ENCODE measurements at regions not wholly inside any gene's neighbourhood (a gene's known extent, or its start where the extent isn't known, plus 50 kb on each side); places are given as distances from the start of the nearest gene placed in this dataset.

DNA sequence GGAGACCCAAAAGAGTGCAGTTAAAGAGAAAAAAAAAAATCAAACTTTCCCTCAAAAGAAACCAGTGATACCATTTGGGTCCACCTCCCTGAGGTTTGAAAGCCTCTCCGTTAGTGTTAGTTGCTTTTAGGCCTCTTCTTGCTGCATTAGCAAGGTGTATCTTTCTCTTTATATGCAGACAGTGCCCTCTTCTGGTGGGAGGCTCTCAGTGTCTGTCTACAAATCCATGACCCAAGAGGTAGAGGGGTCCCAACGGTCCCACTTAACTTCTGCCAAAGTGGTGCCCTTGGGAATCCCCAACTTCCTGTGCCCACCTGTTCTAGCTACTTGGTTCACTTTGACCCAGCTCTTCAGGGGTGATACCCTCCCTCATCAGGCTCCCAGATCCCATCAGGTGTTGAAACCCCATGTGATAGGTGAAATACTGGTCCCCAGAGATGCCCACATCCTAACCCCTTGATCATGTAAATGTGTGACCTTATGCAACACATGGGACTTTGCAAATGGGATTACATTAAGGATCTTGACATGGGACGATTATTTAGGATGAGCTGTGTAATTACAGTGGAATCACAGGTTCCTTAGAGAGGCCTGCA, 63.7 kb upstream of the CD99 start:
- H3K9me3 ChIP-seq (ENCODE audit: control insufficient read depth, insufficient read depth, low read length), result no peaks in the 10 kb centered on the region
- ChIA-PET POLR2A (no interaction called here), CTCF (no interaction called here)
- no peaks in the 10 kb centered on the region for H3K27me3 ChIP-seq (ENCODE audit: control insufficient read depth, insufficient read depth, low read length)
- TF ChIP-seq, protein P1, sequence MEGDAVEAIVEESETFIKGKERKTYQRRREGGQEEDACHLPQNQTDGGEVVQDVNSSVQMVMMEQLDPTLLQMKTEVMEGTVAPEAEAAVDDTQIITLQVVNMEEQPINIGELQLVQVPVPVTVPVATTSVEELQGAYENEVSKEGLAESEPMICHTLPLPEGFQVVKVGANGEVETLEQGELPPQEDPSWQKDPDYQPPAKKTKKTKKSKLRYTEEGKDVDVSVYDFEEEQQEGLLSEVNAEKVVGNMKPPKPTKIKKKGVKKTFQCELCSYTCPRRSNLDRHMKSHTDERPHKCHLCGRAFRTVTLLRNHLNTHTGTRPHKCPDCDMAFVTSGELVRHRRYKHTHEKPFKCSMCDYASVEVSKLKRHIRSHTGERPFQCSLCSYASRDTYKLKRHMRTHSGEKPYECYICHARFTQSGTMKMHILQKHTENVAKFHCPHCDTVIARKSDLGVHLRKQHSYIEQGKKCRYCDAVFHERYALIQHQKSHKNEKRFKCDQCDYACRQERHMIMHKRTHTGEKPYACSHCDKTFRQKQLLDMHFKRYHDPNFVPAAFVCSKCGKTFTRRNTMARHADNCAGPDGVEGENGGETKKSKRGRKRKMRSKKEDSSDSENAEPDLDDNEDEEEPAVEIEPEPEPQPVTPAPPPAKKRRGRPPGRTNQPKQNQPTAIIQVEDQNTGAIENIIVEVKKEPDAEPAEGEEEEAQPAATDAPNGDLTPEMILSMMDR (IDR thresholded peaks at IDR 0.05; ENCODE audit: low read depth, low read length), result peak; percentile 62
- no peak overlapping the region for H3K27ac ChIP-seq (ENCODE audit: low read depth, low read length)
- DNase-seq (ENCODE audit: low read depth, low spot score), result no peak
- no peak overlapping the region for H3K4me3 ChIP-seq (ENCODE audit: low read depth, low read length)

DNA sequence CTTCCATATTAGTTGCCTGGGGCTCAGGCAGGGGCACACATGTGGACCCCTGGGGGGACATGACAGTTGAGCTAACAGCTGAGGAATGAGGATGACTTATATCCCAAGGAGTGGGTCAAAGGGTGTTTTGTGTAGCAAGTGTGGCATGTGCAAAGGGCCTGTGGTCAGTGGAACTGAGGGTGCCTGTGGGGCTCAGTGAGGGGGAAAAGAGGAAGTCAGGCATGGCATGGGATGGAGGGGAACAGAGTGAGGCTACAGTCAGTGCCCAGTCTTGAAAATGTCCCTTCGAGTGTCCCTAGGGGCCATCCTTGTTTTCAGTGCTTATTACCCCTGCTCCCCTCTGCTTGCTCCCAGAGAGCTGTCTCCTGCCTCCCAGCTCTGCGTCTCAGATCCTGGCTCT, 64.3 kb upstream of the CD99 start:
- DNase-seq (ENCODE audit: low read depth, low spot score), result no peak
- ChIA-PET POLR2A (no interaction called here), CTCF (no interaction called here)
- no peak overlapping the region for H3K4me3 ChIP-seq (ENCODE audit: low read depth, low read length)
- TF ChIP-seq, protein P1 (IDR thresholded peaks at IDR 0.05; ENCODE audit: low read depth, low read length), result no peak
- no peak overlapping the region for H3K27ac ChIP-seq (ENCODE audit: low read depth, low read length)
- H3K27me3 ChIP-seq (ENCODE audit: control insufficient read depth, insufficient read depth, low read length), result no peaks in the 10 kb centered on the region
- H3K9me3 ChIP-seq (ENCODE audit: control insufficient read depth, insufficient read depth, low read length), result no peaks in the 10 kb centered on the region

DNA sequence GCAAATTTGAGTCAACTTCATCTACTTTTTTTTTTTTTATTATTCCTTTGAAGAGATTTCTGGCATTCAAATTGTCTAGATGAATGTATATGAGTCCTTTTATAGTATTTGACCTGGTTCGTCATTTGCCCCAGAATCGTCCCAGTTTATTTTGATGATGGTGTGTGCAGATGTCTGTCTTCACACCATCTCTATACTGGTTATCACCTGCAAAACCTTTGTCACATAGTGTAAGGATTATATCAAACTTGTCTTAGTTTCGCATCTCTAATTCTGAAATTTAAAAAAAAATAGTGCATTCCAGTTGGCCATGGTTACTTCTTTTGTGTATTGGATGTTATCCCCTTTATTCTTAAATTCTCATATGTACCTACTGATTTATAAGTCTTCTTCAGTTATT, 70.5 kb upstream of the CD99 start:
- Histone ChIP-seq H3K9me3 (ENCODE audit: control insufficient read depth, insufficient read depth, low read length) (no peaks in the 10 kb centered on the region), H3K27me3 (ENCODE audit: control insufficient read depth, insufficient read depth, low read length) (no peaks in the 10 kb centered on the region), H3K27ac (ENCODE audit: low read depth, low read length) (no peak overlapping the region), H3K4me3 (ENCODE audit: low read depth, low read length) (no peak overlapping the region)
- POLR2A ChIA-PET, result no interaction called here
- TF ChIP-seq, protein P1 (IDR thresholded peaks at IDR 0.05; ENCODE audit: low read depth, low read length), result no peak
- no peak for DNase-seq (ENCODE audit: low read depth, low spot score)
- CTCF ChIA-PET, result no interaction called here

DNA sequence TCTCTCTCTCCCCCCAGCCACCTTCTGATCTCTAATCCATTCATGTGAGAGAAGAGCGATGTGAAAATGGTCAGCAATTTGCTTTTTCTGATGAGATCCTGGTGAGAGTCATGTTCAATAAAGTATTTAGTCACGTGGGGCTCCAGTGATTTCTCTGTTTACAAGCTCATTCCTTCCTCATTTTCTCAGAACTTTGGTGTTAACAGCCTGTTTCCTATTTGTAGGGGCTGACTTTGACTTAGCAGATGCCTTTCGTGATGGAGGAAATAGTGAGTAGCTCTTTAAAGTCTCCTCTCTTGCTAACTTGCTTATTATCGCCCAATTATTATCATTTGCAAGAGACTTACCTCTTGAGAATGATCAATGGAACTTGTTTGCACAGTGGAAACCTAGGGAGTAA, 72.6 kb upstream of the CD99 start:
- TF ChIP-seq, protein P1 (IDR thresholded peaks at IDR 0.05; ENCODE audit: low read depth, low read length), result no peak
- no peaks in the 10 kb centered on the region for H3K27me3 ChIP-seq (ENCODE audit: control insufficient read depth, insufficient read depth, low read length)
- ChIA-PET POLR2A (no interaction called here), CTCF (no interaction called here)
- H3K4me3 ChIP-seq (ENCODE audit: low read depth, low read length), result no peak overlapping the region
- no peaks in the 10 kb centered on the region for H3K9me3 ChIP-seq (ENCODE audit: control insufficient read depth, insufficient read depth, low read length)
- H3K27ac ChIP-seq (ENCODE audit: low read depth, low read length), result no peak overlapping the region
- no peak for DNase-seq (ENCODE audit: low read depth, low spot score)

DNA sequence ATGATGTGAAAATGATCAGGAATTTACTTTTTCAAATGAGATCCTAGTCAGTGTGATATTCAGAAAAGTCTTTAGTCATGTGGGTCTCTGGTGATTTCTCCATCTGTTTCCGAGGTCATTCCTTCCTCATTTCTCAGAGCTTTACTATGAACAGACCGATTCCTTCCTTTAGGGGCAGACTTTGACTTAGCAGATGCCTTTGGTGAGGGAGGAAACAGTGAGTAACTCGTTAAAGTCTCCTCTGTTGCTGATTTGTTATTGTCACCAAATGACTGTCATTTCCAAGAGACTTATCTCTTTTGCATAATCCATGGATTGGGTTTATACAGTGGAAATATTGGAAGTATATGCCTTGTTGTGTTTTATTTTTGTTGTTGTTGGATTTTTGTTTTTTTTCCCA, 76.2 kb upstream of the CD99 start:
- CTCF ChIA-PET, result no interaction called here
- DNase-seq (ENCODE audit: low read depth, low spot score), result peak; percentile 48
- TF ChIP-seq, protein P1 (IDR thresholded peaks at IDR 0.05; ENCODE audit: low read depth, low read length), result peak; percentile 76
- no peaks in the 10 kb centered on the region for H3K9me3 ChIP-seq (ENCODE audit: control insufficient read depth, insufficient read depth, low read length)
- H3K27ac ChIP-seq (ENCODE audit: low read depth, low read length), result no peak overlapping the region
- POLR2A ChIA-PET, result no interaction called here
- H3K27me3 ChIP-seq (ENCODE audit: control insufficient read depth, insufficient read depth, low read length), result no peaks in the 10 kb centered on the region
- H3K4me3 ChIP-seq (ENCODE audit: low read depth, low read length), result no peak overlapping the region
